Parathyroid adenoma (tissue), 2 donors: ENCODE measurements at regions not wholly inside any gene's neighbourhood (a gene's known extent, or its start where the extent isn't known, plus 50 kb on each side); places are given as distances from the start of the nearest gene placed in this dataset.
A peak's percentile ranks its signal among the peaks of the same experiment; 100 is the strongest.

Source experiments
- H2AFZ ChIP-seq: fragments of 300-600 bp; sonication (generic); one replicate; pipeline ENCODE4 v1.7.0; 2017; ENCODE audit warnings: antibody characterized with exemption, mild to moderate bottlenecking
- H3K27ac ChIP-seq: fragments of 300-600 bp; sonication (generic); one replicate; pipeline ENCODE4 v1.7.0; 2017
- H3K27me3 ChIP-seq: fragments of 300-600 bp; sonication (generic); one replicate; pipeline ENCODE4 v1.7.0; 2017; ENCODE audit warnings: low read length; ENCODE audit not compliant: control insufficient read depth, insufficient read depth
- H3K36me3 ChIP-seq: fragments of 300-600 bp; sonication (generic); one replicate; pipeline ENCODE4 v1.7.0; 2017; ENCODE audit warnings: low read length; ENCODE audit not compliant: control insufficient read depth, insufficient read depth
- H3K4me1 ChIP-seq: fragments of 300-600 bp; sonication (generic); one replicate; pipeline ENCODE4 v1.7.0; 2017; ENCODE audit warnings: control low read depth
- H3K4me2 ChIP-seq: fragments of 300-600 bp; sonication (generic); one replicate; pipeline ENCODE4 v1.7.0; 2017; ENCODE audit warnings: low read length
- H3K4me3 ChIP-seq: fragments of 300-600 bp; sonication (generic); one replicate; pipeline ENCODE4 v1.7.0; 2017; ENCODE audit warnings: low read depth, low read length
- H3K79me2 ChIP-seq: fragments of 300-600 bp; sonication (generic); one replicate; pipeline ENCODE4 v1.7.0; 2017; ENCODE audit warnings: control low read depth
- H3K9ac ChIP-seq: fragments of 300-600 bp; sonication (generic); one replicate; pipeline ENCODE4 v1.7.0; 2017; ENCODE audit warnings: mild to moderate bottlenecking
- H3K9me3 ChIP-seq: fragments of 300-600 bp; sonication (generic); one replicate; pipeline ENCODE4 v1.7.0; 2017; ENCODE audit warnings: low read length; ENCODE audit not compliant: control insufficient read depth
- TF ChIP-seq, protein P1 (sequence below): fragments of 300-600 bp; sonication (generic); IDR thresholded peaks from one replicate; pipeline ENCODE4 v1.7.0; 2017; ENCODE audit warnings: antibody characterized with exemption, mild to moderate bottlenecking
- donor health status: primary hyperparathyroidism.

DNA sequence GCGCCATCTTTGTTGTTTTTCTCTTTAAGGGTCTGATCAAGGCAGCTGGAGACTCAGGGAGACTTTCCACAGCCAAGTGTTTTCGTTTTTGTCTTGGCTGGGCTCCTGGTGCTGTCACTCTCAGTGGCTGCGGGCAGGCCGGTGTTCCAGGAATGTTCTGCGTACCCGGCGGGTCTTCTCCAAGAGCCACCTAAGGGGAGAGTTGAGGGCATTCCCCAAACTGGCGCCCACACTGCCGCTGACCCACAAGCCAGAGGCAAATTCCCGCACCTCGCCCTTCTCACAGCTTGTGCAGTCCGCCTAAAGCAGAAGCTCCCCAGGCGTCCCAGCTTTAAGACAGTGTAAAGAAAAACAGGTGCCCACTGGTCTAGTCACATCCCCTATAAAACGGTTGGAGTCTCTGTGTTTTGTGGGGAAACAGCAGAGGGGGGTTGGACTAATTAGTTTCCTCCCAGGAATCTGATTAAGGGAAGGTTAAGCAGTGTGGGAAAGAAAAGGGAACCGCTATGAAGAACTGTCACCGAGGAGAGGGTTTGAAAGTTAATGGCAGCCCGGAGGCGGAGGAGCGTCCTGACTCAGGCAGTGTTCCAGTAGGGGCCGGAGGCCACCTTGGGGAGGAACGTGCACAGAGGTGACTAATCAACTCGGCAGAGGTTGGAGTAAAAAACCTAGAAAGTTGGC is 224.5 kb downstream of the SLC4A3 start:
- no peak overlapping the region for H3K4me2 ChIP-seq
- no peaks in the 10 kb centered on the region for H3K36me3 ChIP-seq
- TF ChIP-seq, protein P1, sequence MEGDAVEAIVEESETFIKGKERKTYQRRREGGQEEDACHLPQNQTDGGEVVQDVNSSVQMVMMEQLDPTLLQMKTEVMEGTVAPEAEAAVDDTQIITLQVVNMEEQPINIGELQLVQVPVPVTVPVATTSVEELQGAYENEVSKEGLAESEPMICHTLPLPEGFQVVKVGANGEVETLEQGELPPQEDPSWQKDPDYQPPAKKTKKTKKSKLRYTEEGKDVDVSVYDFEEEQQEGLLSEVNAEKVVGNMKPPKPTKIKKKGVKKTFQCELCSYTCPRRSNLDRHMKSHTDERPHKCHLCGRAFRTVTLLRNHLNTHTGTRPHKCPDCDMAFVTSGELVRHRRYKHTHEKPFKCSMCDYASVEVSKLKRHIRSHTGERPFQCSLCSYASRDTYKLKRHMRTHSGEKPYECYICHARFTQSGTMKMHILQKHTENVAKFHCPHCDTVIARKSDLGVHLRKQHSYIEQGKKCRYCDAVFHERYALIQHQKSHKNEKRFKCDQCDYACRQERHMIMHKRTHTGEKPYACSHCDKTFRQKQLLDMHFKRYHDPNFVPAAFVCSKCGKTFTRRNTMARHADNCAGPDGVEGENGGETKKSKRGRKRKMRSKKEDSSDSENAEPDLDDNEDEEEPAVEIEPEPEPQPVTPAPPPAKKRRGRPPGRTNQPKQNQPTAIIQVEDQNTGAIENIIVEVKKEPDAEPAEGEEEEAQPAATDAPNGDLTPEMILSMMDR: no peak
- H3K4me1 ChIP-seq: no peaks in the 10 kb centered on the region
- H3K4me3 ChIP-seq: no peak overlapping the region
- H3K27ac ChIP-seq: no peak overlapping the region
- H3K79me2 ChIP-seq: no peaks in the 10 kb centered on the region
- H2AFZ ChIP-seq: peak overlapping the region; percentile 28
- H3K9me3 ChIP-seq: no peaks in the 10 kb centered on the region
- H3K27me3 ChIP-seq: no peaks in the 10 kb centered on the region
- H3K9ac ChIP-seq: no peak overlapping the region

DNA sequence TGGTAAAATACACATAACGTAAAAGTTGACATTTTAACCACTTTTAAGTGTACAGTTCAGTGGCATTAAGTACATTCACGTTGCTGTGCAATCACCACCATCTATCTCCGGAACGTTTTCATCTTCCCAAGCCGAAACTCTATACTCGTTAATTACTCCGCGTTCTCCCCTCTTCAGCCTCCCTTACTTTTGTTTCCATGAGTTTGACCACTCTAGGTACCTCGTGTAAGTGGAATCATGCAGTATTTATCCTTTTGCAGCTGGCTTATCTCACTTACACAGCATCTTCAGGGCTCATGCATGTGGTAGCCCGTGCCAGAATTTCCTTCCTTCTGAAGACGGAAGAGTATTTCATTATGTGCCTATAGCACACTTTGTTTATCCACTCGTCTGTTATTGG is 225.2 kb downstream of the SLC4A3 start:
- H3K9me3 ChIP-seq: no peaks in the 10 kb centered on the region
- TF ChIP-seq, protein P1: no peak
- H3K27me3 ChIP-seq: no peaks in the 10 kb centered on the region
- no peaks in the 10 kb centered on the region for H3K36me3 ChIP-seq
- H3K4me2 ChIP-seq: no peak overlapping the region
- no peaks in the 10 kb centered on the region for H3K4me1 ChIP-seq
- H3K9ac ChIP-seq: no peak overlapping the region
- H3K79me2 ChIP-seq: no peaks in the 10 kb centered on the region
- H2AFZ ChIP-seq: no peak overlapping the region
- H3K4me3 ChIP-seq: no peak overlapping the region
- H3K27ac ChIP-seq: no peak overlapping the region

DNA sequence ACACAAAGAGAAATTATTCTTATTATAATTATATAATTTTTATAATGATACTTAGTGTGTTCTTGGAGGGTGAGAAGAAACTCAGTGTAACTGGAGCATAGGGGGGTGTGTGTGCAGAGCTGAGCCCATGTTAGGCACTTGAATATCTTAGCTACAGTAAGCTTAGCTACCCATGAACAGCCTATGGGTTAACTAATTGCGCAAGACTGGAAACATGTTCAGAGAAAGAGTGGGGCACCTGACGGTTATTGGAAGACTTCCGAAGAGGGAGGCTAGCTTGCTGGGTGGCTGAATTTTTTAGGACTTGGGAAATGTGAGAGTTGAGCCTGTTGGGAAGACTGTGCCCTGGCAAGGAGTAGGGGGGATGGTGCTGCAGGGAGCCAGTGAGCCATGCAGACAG is 229.2 kb downstream of the SLC4A3 start:
- no peaks in the 10 kb centered on the region for H3K79me2 ChIP-seq
- no peak overlapping the region for H3K9ac ChIP-seq
- no peaks in the 10 kb centered on the region for H3K36me3 ChIP-seq
- H3K4me3 ChIP-seq: no peak overlapping the region
- no peaks in the 10 kb centered on the region for H3K9me3 ChIP-seq
- no peak overlapping the region for H3K4me2 ChIP-seq
- H2AFZ ChIP-seq: no peak overlapping the region
- no peaks in the 10 kb centered on the region for H3K4me1 ChIP-seq
- no peaks in the 10 kb centered on the region for H3K27me3 ChIP-seq
- no peak overlapping the region for H3K27ac ChIP-seq
- TF ChIP-seq, protein P1: no peak

DNA sequence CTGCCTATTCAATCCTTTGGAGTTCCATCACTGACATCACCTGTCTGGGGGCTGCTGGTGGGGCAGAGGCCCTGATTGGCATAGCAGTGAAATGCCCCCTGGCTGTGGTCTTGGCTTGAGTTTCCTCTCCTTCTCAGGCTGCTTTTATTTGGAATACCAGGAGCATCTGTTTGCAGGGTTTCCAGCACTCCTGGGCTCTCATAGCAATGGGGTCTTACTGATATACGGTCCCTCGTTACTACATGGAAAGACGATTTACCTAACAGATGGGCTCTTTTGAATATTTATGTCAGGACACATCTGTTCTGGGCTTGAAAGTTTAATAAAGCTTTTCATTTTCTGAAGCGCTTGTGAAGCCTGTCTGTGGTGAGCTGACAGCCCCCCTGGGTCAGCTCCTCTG is 230.3 kb downstream of the SLC4A3 start:
- Histone ChIP-seq H3K36me3 (no peaks in the 10 kb centered on the region), H3K9me3 (no peaks in the 10 kb centered on the region), H3K4me1 (no peaks in the 10 kb centered on the region), H3K27me3 (no peaks in the 10 kb centered on the region), H2AFZ (no peak overlapping the region), H3K4me2 (no peak overlapping the region), H3K9ac (no peak overlapping the region), H3K4me3 (no peak overlapping the region), H3K79me2 (no peaks in the 10 kb centered on the region), H3K27ac (no peak overlapping the region)
- TF ChIP-seq, protein P1: no peak

DNA sequence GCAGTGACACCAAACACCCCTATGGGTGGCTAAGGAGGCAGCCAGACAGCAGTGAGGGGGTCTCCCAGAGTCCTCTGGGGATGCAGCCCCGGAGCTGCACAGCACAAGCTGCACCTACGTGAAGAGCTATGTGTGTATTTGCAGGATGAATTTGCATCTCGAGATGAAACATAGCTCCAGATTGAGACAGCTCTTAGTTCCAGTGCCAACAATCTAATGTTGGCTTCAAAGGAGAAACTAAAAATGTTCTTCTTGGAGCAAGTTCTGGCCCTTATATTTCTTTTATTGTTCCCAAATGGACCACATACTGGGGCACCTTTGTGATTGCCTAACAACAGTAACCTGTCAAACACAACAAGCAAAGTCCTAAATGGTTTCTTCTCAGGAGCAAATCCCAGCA is 233.9 kb downstream of the SLC4A3 start:
- Histone ChIP-seq H3K36me3 (no peaks in the 10 kb centered on the region), H3K79me2 (no peaks in the 10 kb centered on the region), H3K4me1 (no peaks in the 10 kb centered on the region), H3K4me3 (no peak overlapping the region), H3K27me3 (no peaks in the 10 kb centered on the region), H3K9ac (no peak overlapping the region), H3K27ac (no peak overlapping the region), H2AFZ (no peak overlapping the region), H3K9me3 (no peaks in the 10 kb centered on the region), H3K4me2 (no peak overlapping the region)
- TF ChIP-seq, protein P1: no peak
